ENCODE measurements at regions not wholly inside any gene's neighbourhood (a gene's known extent, or its start where the extent isn't known, plus 50 kb on each side); places are given as distances from the start of the nearest gene placed in this dataset.
A peak's percentile ranks its signal among the peaks of the same experiment; 100 is the strongest.

DNA sequence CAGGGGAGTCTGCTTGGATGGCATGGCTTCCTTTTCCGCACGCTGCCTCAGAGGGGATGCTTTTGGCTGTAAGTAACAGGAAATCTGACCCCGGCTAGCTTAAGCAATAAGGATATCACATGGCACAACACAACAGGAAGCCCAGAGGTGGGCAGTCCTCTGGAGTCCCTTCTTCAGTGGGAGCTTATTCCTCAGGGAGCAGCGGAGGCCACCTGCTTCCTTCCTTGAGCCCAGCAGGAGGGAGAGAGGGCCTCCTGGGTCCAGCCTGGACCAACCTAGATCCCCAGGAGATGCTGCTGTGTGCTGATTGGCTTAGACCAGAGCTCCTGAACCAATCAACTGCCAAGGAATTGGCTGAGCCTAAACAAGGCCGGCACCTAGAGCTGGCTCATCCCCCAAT, 66.3 kb downstream of the C9orf50 start:
- no peak overlapping the region for H2BK120ac ChIP-seq (replicated peaks; ENCODE audit: low read depth, low read length)
- H4K91ac ChIP-seq (replicated peaks; ENCODE audit: insufficient read length, low read length), result no peak overlapping the region
- no peak for FAIRE-seq
- POLR2A ChIA-PET (ENCODE audit: partially characterized antibody), result interaction anchor here (1.6 to 2.5 kb wide), 4 partner anchors 9 to 95 kb away, joined by 3 to 8 read pairs (median 4); no protein-coding TSS in a partner anchor
- H3K23me2 ChIP-seq (ENCODE audit: low read depth, low read length), result peaks cover 4% of the 10 kb centered on the region; the same call in 1 of the 2 replicates
- H2BK15ac ChIP-seq (ENCODE audit: low read length), result 0 out of 2 replicates have a peak overlapping the region, but pooled peaks have one; percentile 22
- no peak overlapping the region for H2BK12ac ChIP-seq (ENCODE audit: low read depth, low read length)
- no peak overlapping the region for H2BK5ac ChIP-seq (ENCODE audit: low read depth, low read length)
- H3K36me3 ChIP-seq (ENCODE audit: control insufficient read depth in 2 of 4, insufficient read depth in 4 of 4, low read length in 3 of 4), result no peaks in the 10 kb centered on the region
- no peak overlapping the region for H3K14ac ChIP-seq (ENCODE audit: insufficient read length)
- H3K4me1 ChIP-seq (replicated peaks in 1 of 4; ENCODE audit: control insufficient read depth in 3 of 4, insufficient read depth in 4 of 4, low read length in 3 of 4), result peaks cover 7 to 42% (median 34%) of the 10 kb centered on the region in 4 experiments
- DNase-seq (ENCODE audit: low read depth in 1 of 2, low spot score in 2 of 2), result no peak
- H3K23ac ChIP-seq (ENCODE audit: insufficient read length), result no peak overlapping the region
- no peak overlapping the region for H2AFZ ChIP-seq (ENCODE audit: low read length)
- H3K56ac ChIP-seq (replicated peaks; ENCODE audit: insufficient read length, low read depth, low read length), result no peak overlapping the region
- H3K9ac ChIP-seq (replicated peaks in 1 of 4; ENCODE audit: extremely low read depth in 1 of 4, low read depth in 3 of 4, low read length in 3 of 4), result no peak overlapping the region
- H3K27me3 ChIP-seq (replicated peaks in 1 of 4; ENCODE audit: control insufficient read depth in 3 of 4, extremely low read depth in 1 of 4, insufficient read depth in 3 of 4, low read length in 3 of 4), result peaks cover 2 to 21% (median 13%) of the 10 kb centered on the region in 4 experiments; a peak in 6 of 7 replicates
- no peaks in the 10 kb centered on the region for H3K79me2 ChIP-seq (ENCODE audit: control insufficient read depth in 1 of 2, insufficient read depth in 2 of 2, low read length in 2 of 2)
- no peaks in the 10 kb centered on the region for H3K79me1 ChIP-seq (ENCODE audit: low read depth, low read length)
- TF ChIP-seq, protein P1, sequence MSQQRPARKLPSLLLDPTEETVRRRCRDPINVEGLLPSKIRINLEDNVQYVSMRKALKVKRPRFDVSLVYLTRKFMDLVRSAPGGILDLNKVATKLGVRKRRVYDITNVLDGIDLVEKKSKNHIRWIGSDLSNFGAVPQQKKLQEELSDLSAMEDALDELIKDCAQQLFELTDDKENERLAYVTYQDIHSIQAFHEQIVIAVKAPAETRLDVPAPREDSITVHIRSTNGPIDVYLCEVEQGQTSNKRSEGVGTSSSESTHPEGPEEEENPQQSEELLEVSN (IDR thresholded peaks at IDR 0.05), result no peak
- no peak for TF ChIP-seq BRCA1 (IDR thresholded peaks at IDR 0.05; ENCODE audit: low read depth, low read length)
- no peak for TF ChIP-seq JUN (IDR thresholded peaks at IDR 0.05; ENCODE audit: low read depth, low read length)
- TF ChIP-seq BACH1 (IDR thresholded peaks at IDR 0.05; ENCODE audit: low read length), result no peak
- CTCF ChIA-PET (ENCODE audit: partially characterized antibody), result interaction anchor here (0.5 to 1.4 kb wide), 11 partner anchors 15 to 423 kb away, joined by 3 to 4 read pairs (median 3); no protein-coding TSS in a partner anchor
- no peak overlapping the region for H2AK5ac ChIP-seq (ENCODE audit: low read depth, low read length)
- no peak overlapping the region for H3K4me2 ChIP-seq (ENCODE audit: insufficient read depth in 1 of 2, low read depth in 2 of 2, low read length in 2 of 2)
- WGBS, 2 experiments (ENCODE audit: extremely low coverage in 1 of 2, insufficient coverage in 1 of 2, insufficient read length in 1 of 2, insufficient replicate concordance in 2 of 2, low coverage in 1 of 2, low lambda C conversion rate in 2 of 2, missing lambda C conversion rate in 1 of 2), result 77% methylated on average over 5 of the region's 5 CpGs; no CpG with 5 or more reads in 1 of the 2 experiments
- H3K9me3 ChIP-seq (ENCODE audit: insufficient read depth in 2 of 2, low read depth in 1 of 2, low read length in 1 of 2), result no peaks in the 10 kb centered on the region
- H3K4ac ChIP-seq (replicated peaks; ENCODE audit: insufficient read length, low read depth, low read length), result no peak overlapping the region
- H4K5ac ChIP-seq (ENCODE audit: insufficient read length, low read depth, low read length), result no peak overlapping the region
- H2BK20ac ChIP-seq (ENCODE audit: low read length), result no peak overlapping the region
- H4K8ac ChIP-seq (ENCODE audit: extremely low read depth, insufficient read depth, low read length), result no peak overlapping the region
- no peak overlapping the region for H3K18ac ChIP-seq (ENCODE audit: extremely low read depth, low read length)
- no peak overlapping the region for H3K4me3 ChIP-seq (ENCODE audit: extremely low read depth in 1 of 4, insufficient read depth in 2 of 4, low read depth in 3 of 4, low read length in 4 of 4)
- H4K20me1 ChIP-seq (replicated peaks in 1 of 2; ENCODE audit: control insufficient read depth in 1 of 2, insufficient read depth in 2 of 2, low read length in 2 of 2), result no peaks in the 10 kb centered on the region
- no peak overlapping the region for H3K27ac ChIP-seq (ENCODE audit: low read depth, low read length)
